ENCODE measurements at regions not wholly inside any gene's neighbourhood (a gene's known extent, or its start where the extent isn't known, plus 50 kb on each side); places are given as distances from the start of the nearest gene placed in this dataset.
"Not testable (repeated sequence)": the region's sequence is repeated elsewhere in the genome, so short reads cannot be mapped to it uniquely, and the experiment has no call there.

GRCh38 chr2:223494496-223494895 is 107.7 kb downstream of the SCG2 start (continued):
- TF ChIP-seq, protein P1, sequence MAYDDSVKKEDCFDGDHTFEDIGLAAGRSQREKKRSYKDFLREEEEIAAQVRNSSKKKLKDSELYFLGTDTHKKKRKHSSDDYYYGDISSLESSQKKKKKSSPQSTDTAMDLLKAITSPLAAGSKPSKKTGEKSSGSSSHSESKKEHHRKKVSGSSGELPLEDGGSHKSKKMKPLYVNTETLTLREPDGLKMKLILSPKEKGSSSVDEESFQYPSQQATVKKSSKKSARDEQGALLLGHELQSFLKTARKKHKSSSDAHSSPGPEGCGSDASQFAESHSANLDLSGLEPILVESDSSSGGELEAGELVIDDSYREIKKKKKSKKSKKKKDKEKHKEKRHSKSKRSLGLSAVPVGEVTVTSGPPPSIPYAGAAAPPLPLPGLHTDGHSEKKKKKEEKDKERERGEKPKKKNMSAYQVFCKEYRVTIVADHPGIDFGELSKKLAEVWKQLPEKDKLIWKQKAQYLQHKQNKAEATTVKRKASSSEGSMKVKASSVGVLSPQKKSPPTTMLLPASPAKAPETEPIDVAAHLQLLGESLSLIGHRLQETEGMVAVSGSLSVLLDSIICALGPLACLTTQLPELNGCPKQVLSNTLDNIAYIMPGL (CRISPR knock-in tag; IDR thresholded peaks at IDR 0.05) = no peak
- no peak for TF ChIP-seq ZNF121 (CRISPR knock-in tag; IDR thresholded peaks at IDR 0.05)
- no peak for TF ChIP-seq GRHL2 (CRISPR knock-in tag; IDR thresholded peaks at IDR 0.05; ENCODE audit: insufficient replicate concordance, severe bottlenecking)

DNA sequence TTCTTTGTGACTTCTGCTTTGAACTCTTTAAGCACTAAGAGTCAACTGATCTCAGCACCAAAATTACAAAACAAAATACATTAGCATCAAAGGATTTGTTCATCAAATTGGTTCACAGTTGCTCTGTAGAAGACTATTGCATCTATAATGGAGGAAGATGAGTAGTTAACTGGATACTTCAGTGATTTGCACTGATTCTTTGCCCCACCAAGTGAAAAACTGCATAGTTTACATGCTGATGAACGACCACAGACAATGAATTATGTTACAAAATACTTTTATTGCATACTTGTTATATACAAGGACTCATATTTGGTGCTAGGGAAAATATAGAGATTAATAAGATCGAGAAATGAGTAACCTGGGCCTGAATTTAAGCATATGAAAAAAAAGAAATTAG is 107.2 kb downstream of the SCG2 start:
- TF ChIP-seq OVOL2 (CRISPR knock-in tag; IDR thresholded peaks at IDR 0.05; ENCODE audit: borderline replicate concordance) (no peak), IRF2 (CRISPR knock-in tag; IDR thresholded peaks at IDR 0.05; ENCODE audit: borderline replicate concordance, low read depth) (no peak), ELF4 (CRISPR knock-in tag; IDR thresholded peaks at IDR 0.05; ENCODE audit: low read depth) (no peak), ZNF281 (CRISPR knock-in tag; IDR thresholded peaks at IDR 0.05) (no peak), E2F1 (CRISPR knock-in tag; IDR thresholded peaks at IDR 0.05) (no peak), NFYB (CRISPR knock-in tag; conservative IDR thresholded peaks at IDR 0.05; ENCODE audit: low read depth) (no peak), MYBL2 (CRISPR knock-in tag; IDR thresholded peaks at IDR 0.05) (no peak), AFF4 (CRISPR knock-in tag; IDR thresholded peaks at IDR 0.05; ENCODE audit: borderline replicate concordance) (no peak), ZBTB43 (CRISPR knock-in tag; IDR thresholded peaks at IDR 0.05) (no peak), E2F4 (CRISPR knock-in tag; IDR thresholded peaks at IDR 0.05; ENCODE audit: borderline replicate concordance, low read depth) (no peak)
- TF ChIP-seq, protein P2, sequence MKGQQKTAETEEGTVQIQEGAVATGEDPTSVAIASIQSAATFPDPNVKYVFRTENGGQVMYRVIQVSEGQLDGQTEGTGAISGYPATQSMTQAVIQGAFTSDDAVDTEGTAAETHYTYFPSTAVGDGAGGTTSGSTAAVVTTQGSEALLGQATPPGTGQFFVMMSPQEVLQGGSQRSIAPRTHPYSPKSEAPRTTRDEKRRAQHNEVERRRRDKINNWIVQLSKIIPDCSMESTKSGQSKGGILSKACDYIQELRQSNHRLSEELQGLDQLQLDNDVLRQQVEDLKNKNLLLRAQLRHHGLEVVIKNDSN (CRISPR knock-in tag; IDR thresholded peaks at IDR 0.05) = no peak
- H3K36me3 Mint-ChIP-seq = no peaks in the 10 kb centered on the region
- no peak overlapping the region for H3K27ac Mint-ChIP-seq
- ChIA-PET POLR2A (no interaction called here), CTCF (no interaction called here)
- DNase-seq (ENCODE audit: low spot score) (no peak), ATAC-seq (no peak)
- H3K9me3 Mint-ChIP-seq = peaks cover 15% of the 10 kb centered on the region
- H3K27me3 Mint-ChIP-seq (ENCODE audit: low read depth) = no peaks in the 10 kb centered on the region; the same call in 1 of the 2 replicates
- H3K4me1 Mint-ChIP-seq = no peaks in the 10 kb centered on the region
- no peak overlapping the region for H3K4me3 Mint-ChIP-seq

GRCh38 chr2:223496853-223497252 is 105.3 kb downstream of the SCG2 start:
- H3K36me3 Mint-ChIP-seq; DNase-seq (ENCODE audit: low spot score); H3K27me3 Mint-ChIP-seq (ENCODE audit: low read depth); H3K9me3 Mint-ChIP-seq; H3K4me1 Mint-ChIP-seq; POLR2A ChIA-PET; ATAC-seq; CTCF ChIA-PET; H3K4me3 Mint-ChIP-seq; H3K27ac Mint-ChIP-seq: not testable (repeated sequence)
